ENCODE measurements at regions not wholly inside any gene's neighbourhood (a gene's known extent, or its start where the extent isn't known, plus 50 kb on each side); places are given as distances from the start of the nearest gene placed in this dataset.
A peak's percentile ranks its signal among the peaks of the same experiment; 100 is the strongest.

GRCh38 chr4:123851521-123851920 lies 454.9 kb downstream of the SPRY1 start:
- DNase-seq: no peak

GRCh38 chr4:123853651-123854050 lies 457.1 kb downstream of the SPRY1 start:
- no peak for DNase-seq

GRCh38 chr4:123856689-123857545 lies 460.3 kb downstream of the SPRY1 start:
- peak; percentile 8 for DNase-seq

- DNase-seq: no peak
These were observed 461.9 kb downstream of the SPRY1 start for GRCh38 chr4:123858465-123858864.

GRCh38 chr4:123862812-123863211 lies 466.2 kb downstream of the SPRY1 start:
- no peak for DNase-seq

DNA sequence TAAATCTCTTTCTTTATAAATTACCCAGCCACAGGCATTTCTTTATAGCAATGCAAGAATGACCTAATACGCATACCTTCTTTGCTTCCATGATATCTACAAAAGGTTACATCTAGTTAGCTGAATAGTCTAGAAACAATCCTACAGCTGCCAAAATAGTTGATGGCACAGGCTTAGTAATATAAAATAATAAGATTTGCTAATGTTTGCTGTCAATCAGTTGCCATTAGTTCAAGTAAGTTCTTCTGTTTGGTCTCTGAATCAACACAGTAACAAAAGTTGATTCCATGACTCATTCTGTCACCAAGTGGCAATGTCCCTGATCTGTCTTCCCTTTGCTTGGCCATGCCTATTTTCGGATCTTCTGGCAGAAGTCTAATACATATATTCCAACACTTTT lies 470.2 kb downstream of the SPRY1 start:
- DNase-seq: no peak

- peak; percentile 2 for DNase-seq
These were observed 471.5 kb downstream of the SPRY1 start for GRCh38 chr4:123867910-123868587.

DNA sequence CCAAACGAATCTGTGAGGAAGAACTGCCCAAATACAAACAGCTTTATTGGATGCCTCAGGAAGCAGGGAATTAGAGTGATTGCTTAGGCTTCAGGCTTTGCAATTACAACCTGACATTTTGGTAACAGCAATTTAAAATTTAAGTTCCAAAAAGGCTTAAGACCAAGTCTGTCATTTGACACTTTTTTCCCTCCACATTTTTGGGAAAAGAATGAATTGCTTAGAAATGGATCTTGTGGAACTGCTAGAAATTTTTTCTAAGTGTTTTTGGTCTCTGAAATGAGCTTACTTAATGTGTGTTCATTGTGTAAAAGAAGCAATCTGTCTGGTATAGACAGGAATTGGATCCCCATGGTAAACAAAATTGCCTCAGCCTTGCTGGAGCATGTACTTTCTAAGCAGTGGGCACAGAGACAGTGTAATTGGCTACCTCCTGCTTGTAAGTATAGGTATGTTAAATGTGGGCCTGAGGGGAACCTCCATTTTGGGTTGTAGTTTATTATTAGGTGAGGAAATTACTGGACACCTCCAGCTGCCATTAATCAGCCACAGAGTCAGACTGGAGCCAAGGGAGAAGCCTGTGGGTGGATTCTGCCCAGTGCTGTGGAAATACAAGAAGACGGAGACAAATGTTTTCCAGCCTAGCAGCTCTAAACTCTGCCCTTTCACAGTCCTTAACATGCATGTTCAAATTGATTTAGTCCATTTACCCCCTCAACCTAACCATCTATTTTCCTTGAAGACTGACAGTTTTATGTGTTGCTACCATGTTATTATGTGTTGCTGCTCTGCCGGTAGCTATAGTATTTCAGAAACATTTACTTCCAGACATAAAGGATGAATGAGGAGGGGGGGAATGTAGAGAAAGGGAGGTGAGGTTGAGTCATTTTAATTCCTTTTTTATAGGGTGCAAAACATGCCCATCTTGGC lies 473.0 kb downstream of the SPRY1 start:
- no peak for DNase-seq

DNA sequence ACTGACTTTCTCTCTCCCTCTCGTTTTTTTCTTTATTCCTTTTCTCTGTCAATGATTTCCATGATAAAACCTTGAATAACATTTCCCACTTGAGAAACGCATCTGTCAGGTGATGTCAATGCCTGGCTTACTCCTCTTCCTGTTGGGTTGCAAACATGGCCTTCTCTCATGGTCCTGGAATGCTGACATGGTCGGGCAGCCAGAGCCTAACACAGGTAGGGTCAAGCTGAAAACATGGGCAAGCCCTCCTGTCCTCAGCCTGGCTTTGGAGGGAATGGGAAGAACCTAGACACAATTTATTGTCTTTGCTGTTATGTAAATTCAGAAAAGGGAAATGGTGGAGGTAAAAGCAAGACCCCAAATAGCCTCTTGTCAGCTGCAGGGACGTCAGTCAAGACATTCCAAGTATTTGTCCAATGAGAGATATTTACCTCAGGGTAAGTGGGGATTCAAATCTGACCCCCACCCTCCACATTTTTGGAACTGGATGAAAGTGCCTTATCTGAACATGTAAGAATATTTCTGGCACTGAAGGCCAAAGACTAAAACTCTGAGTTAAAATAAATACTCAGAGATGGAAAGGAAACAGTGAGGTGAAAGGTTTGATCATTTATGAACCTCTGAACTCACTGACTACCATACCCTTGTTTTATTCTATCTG lies 473.8 kb downstream of the SPRY1 start:
- no peak for DNase-seq

GRCh38 chr4:123871341-123871740 lies 474.7 kb downstream of the SPRY1 start:
- peak; percentile 24 for DNase-seq

DNA sequence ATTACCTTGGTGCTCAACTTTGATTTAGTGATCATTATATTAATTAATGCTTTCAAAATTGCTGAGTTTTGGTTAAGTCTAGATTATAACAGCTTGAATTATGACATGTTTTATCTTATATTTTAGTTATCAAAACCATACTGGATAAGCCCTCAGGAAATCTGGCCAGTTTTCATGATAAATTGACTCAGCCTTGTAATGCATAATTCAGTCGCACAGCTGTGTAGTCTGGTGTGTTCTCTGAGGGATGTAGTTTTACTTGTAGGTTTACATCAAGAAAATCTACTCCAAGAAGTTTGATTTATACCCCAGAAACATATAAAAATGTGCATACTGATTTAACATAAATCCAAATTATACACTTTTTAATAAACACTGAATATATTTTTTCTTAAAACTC lies 477.5 kb downstream of the SPRY1 start:
- no peak for DNase-seq

DNA sequence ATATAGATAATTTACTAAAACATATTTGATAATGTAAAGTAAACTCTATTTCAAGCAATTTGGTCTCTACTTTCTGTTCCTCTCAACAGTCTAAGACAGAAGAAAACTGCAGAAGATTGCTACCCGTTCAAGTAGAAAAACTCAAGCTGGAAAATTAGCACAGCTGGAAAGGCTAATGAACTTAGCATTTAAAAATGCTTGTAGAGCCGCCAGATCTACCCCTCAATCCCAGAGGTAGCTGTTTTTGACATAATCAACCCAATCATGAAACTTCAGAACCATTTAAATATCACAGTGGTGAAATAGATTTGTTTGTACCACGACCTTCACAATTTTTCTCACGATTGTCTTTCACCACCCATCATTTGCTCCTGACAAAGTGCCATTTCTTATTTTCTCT lies 479.5 kb downstream of the SPRY1 start:
- DNase-seq: no peak

DNA sequence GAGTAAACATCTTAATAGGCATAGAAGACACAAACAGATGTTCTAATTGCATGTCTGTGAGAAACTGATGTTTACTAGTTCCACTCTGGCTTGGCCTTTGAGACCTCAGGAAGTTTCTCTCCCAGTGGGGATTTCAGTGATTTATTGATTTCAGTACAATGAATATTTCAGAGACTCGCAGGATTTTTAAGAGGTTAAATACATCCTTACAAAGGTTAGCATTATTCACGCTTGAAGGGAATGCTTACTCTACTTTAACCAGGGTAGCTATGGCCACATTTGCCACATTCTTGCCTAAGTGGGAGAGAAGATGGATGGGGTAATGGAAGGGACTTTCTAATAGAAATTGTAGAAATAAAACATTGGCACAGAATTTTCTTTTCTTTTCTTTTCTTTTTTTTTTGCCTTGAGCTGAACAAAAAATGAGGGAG lies 480.1 kb downstream of the SPRY1 start:
- DNase-seq: no peak

DNA sequence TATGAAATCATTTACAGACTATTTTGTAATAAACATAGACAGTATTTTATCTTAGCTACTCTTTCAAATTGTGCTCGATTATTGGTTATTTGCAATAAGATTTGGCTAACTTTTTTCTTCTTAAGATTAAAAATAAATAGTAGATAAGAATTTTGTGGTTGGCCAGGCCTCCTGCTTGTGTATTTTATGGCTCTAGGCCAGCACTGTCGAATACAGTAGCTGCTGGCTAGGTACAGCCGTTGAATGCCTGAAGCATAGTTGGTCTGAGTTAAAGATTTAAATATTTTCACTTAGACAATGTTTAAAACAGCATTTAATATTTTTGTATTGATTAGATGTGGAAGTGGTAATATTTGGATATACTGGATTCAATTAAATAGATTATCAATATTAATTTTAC lies 481.0 kb downstream of the SPRY1 start:
- no peak for DNase-seq

GRCh38 chr4:123878976-123879375 lies 482.4 kb downstream of the SPRY1 start:
- no peak for DNase-seq

GRCh38 chr4:123880631-123881030 lies 484.0 kb downstream of the SPRY1 start:
- DNase-seq: no peak

- no peak for DNase-seq
These were observed 488.3 kb downstream of the SPRY1 start for GRCh38 chr4:123884922-123885321.

DNA sequence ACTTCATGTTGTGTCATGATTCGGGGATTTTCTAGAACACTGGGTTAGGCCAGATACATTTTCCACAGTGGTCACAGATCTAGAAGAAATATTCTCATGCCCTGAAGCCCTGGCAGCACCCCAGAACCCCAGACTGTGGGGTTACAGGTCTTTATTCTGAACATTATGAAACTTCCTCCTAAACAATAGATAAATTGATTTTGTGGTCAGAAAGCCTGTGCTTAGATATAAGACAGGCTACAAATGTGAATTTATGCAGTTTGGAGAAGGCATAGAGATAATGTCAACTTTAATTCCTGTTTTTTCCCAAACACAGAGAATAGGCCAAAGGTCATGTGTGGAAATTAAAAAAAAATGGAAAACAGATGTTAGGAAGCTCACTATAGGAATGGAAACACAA lies 492.9 kb downstream of the SPRY1 start:
- no peak for DNase-seq

DNA sequence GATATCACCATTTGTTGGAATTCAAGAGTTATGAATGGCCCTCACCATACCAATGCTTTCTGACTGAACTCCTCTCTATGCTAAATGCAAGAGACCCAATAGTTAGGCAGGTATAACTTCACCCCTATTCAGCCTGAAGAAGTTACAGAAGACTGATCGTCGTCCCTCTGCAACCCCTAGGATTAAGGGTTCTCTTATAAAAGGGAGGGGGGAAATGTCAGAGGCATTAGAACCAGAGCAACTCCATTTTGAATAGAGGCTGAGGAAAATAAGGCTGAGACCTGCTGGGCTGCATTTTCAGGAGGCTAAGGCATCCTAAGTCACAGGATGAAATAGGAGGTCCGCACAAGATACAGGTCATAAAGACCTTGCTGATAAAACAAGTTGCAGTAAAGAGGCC lies 494.3 kb downstream of the SPRY1 start:
- no peak for DNase-seq

- no peak for DNase-seq
These were observed 495.3 kb downstream of the SPRY1 start for GRCh38 chr4:123891881-123892280.

DNA sequence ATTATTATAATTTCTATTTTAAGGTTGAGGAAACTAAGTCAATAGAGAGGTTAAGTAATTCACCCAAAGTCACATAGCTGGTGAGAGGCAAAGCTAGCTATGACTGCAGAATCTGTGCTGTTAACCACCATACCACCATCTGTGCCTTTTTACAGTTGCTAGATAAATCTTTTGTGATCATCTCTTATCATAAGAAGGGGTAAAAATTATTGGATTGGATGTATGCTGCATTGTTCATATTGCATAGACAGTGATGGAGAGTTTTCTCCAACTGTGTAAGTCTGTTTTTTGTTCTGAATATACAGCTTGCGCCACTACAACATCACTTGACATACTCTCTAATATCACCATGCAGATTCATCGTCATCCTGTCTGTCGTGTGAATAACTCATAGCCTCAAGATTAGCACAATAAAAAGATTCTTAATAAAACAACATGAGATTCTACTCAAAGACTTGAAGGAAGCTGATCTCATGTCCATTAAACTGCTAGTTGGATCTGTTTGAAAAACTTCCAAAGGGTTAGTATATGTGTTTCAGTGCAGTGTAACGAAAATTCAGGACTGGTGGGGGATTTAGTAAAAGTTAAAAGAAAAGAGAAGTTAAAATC lies 495.9 kb downstream of the SPRY1 start:
- DNase-seq: no peak
